ENCODE measurements at regions not wholly inside any gene's neighbourhood (a gene's known extent, or its start where the extent isn't known, plus 50 kb on each side); places are given as distances from the start of the nearest gene placed in this dataset.

DNA sequence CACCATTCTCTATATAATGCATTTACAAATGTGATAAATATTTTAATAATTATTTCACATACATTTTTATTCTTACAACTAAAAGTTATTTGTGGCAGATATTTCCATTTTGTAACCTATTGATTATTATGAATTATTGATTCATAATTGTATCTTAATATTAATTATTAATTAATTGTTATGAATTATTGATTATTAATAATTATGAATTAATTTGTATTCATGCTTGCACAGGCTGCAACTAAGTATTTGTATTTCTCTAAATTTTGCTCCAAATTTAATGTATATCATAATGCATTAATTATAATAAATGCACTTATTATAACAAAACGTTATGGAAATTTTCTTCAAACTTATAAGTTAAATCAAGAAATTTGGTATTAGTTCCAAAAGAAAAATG is 929.7 kb downstream of the PCDH7 start:
- no peak for TF ChIP-seq CTCF (IDR thresholded peaks at IDR 0.05)
- no peak overlapping the region for H3K27ac ChIP-seq
- H3K4me3 ChIP-seq = no peak overlapping the region
- DNase-seq (ENCODE audit: low spot score) = no peak

- H3K4me3 ChIP-seq = no peak overlapping the region
- no peak for DNase-seq (ENCODE audit: low spot score)
- no peak overlapping the region for H3K27ac ChIP-seq
- no peak for TF ChIP-seq CTCF (IDR thresholded peaks at IDR 0.05)
These were observed 931.4 kb downstream of the PCDH7 start for GRCh38 chr4:31651541-31651940.

GRCh38 chr4:31655328-31655727 is 935.2 kb downstream of the PCDH7 start:
- Histone ChIP-seq H3K4me3 (no peak overlapping the region), H3K27ac (no peak overlapping the region)
- DNase-seq (ENCODE audit: low spot score) = no peak
- TF ChIP-seq CTCF (IDR thresholded peaks at IDR 0.05) = no peak

- no peak for DNase-seq (ENCODE audit: low spot score)
- H3K4me3 ChIP-seq = no peak overlapping the region
- no peak for TF ChIP-seq CTCF (IDR thresholded peaks at IDR 0.05)
- H3K27ac ChIP-seq = no peak overlapping the region
These were observed 937.8 kb downstream of the PCDH7 start for GRCh38 chr4:31657859-31658570.

DNA sequence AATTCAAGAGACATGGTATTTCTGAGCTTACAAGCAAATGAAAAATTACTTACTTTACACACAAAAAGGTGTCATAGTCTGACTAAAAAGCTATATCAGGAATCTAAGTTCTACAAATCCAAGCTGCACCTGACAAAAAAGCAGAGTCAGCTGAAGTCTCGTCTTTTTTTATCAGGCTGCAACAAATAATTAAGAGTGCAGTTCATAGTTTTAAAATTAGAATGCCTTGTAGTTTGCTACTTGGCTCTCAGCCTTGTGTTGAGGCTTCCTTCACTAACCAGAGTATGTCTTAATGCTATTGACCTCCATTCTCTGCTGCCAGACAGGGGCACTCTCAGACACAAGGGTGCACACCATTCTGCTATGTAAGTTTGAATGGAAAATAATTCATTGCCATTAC is 940.7 kb downstream of the PCDH7 start:
- TF ChIP-seq CTCF (IDR thresholded peaks at IDR 0.05) = no peak
- Histone ChIP-seq H3K27ac (no peak overlapping the region), H3K4me3 (no peak overlapping the region)
- no peak for DNase-seq (ENCODE audit: low spot score)

- no peak overlapping the region for H3K4me3 ChIP-seq
- no peak overlapping the region for H3K27ac ChIP-seq
- DNase-seq (ENCODE audit: low spot score) = no peak
- TF ChIP-seq CTCF (IDR thresholded peaks at IDR 0.05) = no peak
These were observed 942.8 kb downstream of the PCDH7 start for GRCh38 chr4:31662951-31663350.

GRCh38 chr4:31667686-31668085 is 947.5 kb downstream of the PCDH7 start:
- DNase-seq (ENCODE audit: low spot score) = no peak
- Histone ChIP-seq H3K27ac (no peak overlapping the region), H3K4me3 (no peak overlapping the region)
- TF ChIP-seq CTCF (IDR thresholded peaks at IDR 0.05) = no peak
